GM12864 (cell line): ENCODE measurements at regions not wholly inside any gene's neighbourhood (a gene's known extent, or its start where the extent isn't known, plus 50 kb on each side); places are given as distances from the start of the nearest gene placed in this dataset.
A peak's percentile ranks its signal among the peaks of the same experiment; 100 is the strongest.

Experiments
- DNase-seq: peaks from one replicate; pipeline ENCODE4 v3.0.0-alpha.2; 2011; ENCODE audit warnings: low read depth
- H3K4me3 ChIP-seq: 2 replicates; pipeline ENCODE4 v1.5.1; 2011; ENCODE audit warnings: mild to moderate bottlenecking, low read depth, low read length, control low read depth
- CTCF ChIP-seq: IDR thresholded peaks from 2 replicates; pipeline ENCODE4 v1.5.1; 2011; ENCODE audit warnings: low read depth, mild to moderate bottlenecking, moderate library complexity, low read length, control low read depth, inconsistent platforms; ENCODE audit errors: missing control alignments

- no peak overlapping the region for H3K4me3 ChIP-seq
- DNase-seq, result no peak
- no peak for TF ChIP-seq CTCF
These were observed 56.9 kb upstream of the ECE1 start for GRCh38 chr1:21347072-21347581.

GRCh38 chr1:21346365-21347071, 56.3 kb upstream of the ECE1 start:
- TF ChIP-seq CTCF, result no peak
- DNase-seq, result no peak
- peak overlapping the region; percentile 62 for H3K4me3 ChIP-seq

- DNase-seq, result no peak
- no peak for TF ChIP-seq CTCF
- peak overlapping the region; percentile 62 for H3K4me3 ChIP-seq
These were observed 54.6 kb upstream of the ECE1 start for GRCh38 chr1:21344750-21345443.

- H3K4me3 ChIP-seq, result peak overlapping the region; percentile 62
- DNase-seq, result no peak
- no peak for TF ChIP-seq CTCF
These were observed 54.0 kb upstream of the ECE1 start for GRCh38 chr1:21344098-21344749.

- no peak overlapping the region for H3K4me3 ChIP-seq
- DNase-seq, result no peak
- TF ChIP-seq CTCF, result no peak
These were observed 52.9 kb upstream of the ECE1 start for GRCh38 chr1:21342961-21343838.

- no peak for TF ChIP-seq CTCF
- no peak overlapping the region for H3K4me3 ChIP-seq
- DNase-seq, result no peak
These were observed 51.3 kb upstream of the ECE1 start for GRCh38 chr1:21341517-21342078.
